ENCODE measurements at regions not wholly inside any gene's neighbourhood (a gene's known extent, or its start where the extent isn't known, plus 50 kb on each side); places are given as distances from the start of the nearest gene placed in this dataset.

DNA sequence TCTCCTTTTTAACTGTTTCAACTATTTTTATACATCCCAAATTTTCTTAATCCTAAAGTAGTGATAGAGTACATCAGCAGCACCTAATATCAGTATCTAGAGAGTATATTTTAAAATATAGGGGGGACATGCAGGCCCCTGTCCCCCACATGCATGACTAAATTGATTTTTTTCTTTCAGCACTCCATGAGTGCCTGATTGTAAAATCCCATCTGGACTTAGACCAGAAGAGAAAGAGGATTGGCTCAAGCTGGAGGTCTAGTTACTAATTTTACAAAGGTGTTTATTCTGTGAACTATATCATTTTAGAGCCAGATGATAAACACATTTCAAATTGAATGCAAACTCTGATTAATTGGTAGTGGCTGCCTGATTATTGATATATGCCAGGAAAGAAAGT lies 1533.9 kb upstream of the PABPC4L start:
- ATAC-seq (no peak), DNase-seq (no peak), FAIRE-seq (no peak)
- no peaks in the 10 kb centered on the region for H3K4me1 ChIP-seq
- H3K36me3 ChIP-seq: no peaks in the 10 kb centered on the region
- H3K9me3 ChIP-seq: no peaks in the 10 kb centered on the region
- intact Hi-C loops (cut with DNase I): no loop called here
- H3K27me3 ChIP-seq: no peaks in the 10 kb centered on the region
- no peak overlapping the region for H3K27ac ChIP-seq
- TF ChIP-seq, protein P1, sequence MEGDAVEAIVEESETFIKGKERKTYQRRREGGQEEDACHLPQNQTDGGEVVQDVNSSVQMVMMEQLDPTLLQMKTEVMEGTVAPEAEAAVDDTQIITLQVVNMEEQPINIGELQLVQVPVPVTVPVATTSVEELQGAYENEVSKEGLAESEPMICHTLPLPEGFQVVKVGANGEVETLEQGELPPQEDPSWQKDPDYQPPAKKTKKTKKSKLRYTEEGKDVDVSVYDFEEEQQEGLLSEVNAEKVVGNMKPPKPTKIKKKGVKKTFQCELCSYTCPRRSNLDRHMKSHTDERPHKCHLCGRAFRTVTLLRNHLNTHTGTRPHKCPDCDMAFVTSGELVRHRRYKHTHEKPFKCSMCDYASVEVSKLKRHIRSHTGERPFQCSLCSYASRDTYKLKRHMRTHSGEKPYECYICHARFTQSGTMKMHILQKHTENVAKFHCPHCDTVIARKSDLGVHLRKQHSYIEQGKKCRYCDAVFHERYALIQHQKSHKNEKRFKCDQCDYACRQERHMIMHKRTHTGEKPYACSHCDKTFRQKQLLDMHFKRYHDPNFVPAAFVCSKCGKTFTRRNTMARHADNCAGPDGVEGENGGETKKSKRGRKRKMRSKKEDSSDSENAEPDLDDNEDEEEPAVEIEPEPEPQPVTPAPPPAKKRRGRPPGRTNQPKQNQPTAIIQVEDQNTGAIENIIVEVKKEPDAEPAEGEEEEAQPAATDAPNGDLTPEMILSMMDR (IDR thresholded peaks at IDR 0.05): no peak
- no peak overlapping the region for H3K4me3 ChIP-seq

DNA sequence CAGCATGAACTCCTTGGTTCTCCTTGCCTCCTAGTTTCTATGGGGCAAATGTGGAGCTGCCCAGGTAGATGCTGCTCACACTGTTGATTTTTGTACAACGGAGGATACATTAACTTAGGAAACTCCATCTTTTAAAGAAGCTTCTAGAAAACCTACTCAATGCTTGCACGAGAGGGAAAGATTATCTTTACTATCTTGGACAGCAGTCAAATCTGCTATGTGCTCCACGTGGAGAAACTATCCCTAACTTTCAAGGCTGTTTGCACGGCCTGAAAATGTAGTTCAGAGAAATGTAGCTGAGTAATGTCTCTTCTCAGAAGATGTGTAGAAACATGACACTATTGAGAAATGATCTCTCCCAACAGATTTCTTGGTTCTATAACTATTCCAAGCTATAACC lies 1530.9 kb upstream of the PABPC4L start:
- DNase-seq (no peak), FAIRE-seq (no peak), ATAC-seq (no peak)
- intact Hi-C loops (cut with DNase I): no loop called here
- TF ChIP-seq, protein P1 (IDR thresholded peaks at IDR 0.05): no peak
- WGBS, 2 donors: 38 to 56% methylated on average over 4 of the region's 4 CpGs
- no peaks in the 10 kb centered on the region for H3K9me3 ChIP-seq
- H3K27ac ChIP-seq: no peak overlapping the region
- no peaks in the 10 kb centered on the region for H3K27me3 ChIP-seq
- no peaks in the 10 kb centered on the region for H3K36me3 ChIP-seq
- no peak overlapping the region for H3K4me3 ChIP-seq
- no peaks in the 10 kb centered on the region for H3K4me1 ChIP-seq

DNA sequence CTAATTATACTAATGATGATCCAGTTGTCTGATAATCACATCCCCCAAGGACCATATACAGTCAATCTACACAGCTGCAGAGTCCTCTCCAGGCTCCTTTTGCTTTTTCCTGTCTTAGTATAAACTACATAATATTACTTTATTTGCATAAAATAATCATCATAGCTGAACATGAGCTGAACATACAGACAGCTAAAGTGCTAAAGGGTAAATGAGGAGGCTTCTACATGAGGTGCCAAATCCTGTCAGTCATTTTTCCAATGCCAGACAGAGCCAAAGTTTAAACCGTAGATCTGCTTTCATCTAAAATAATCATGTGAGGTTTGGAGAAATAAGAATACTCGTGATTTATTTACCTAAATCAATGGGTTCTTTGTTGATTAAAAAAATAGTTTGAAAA lies 1530.1 kb upstream of the PABPC4L start:
- H3K4me3 ChIP-seq: no peak overlapping the region
- H3K36me3 ChIP-seq: no peaks in the 10 kb centered on the region
- no peak for FAIRE-seq
- H3K9me3 ChIP-seq: no peaks in the 10 kb centered on the region
- TF ChIP-seq, protein P1 (IDR thresholded peaks at IDR 0.05): no peak
- no peak for ATAC-seq
- no peak overlapping the region for H3K27ac ChIP-seq
- intact Hi-C loops (cut with DNase I): no loop called here
- 25 to 37% methylated on average over 2 of the region's 2 CpGs for WGBS, 2 donors
- H3K27me3 ChIP-seq: no peaks in the 10 kb centered on the region
- DNase-seq: no peak
- H3K4me1 ChIP-seq: no peaks in the 10 kb centered on the region

DNA sequence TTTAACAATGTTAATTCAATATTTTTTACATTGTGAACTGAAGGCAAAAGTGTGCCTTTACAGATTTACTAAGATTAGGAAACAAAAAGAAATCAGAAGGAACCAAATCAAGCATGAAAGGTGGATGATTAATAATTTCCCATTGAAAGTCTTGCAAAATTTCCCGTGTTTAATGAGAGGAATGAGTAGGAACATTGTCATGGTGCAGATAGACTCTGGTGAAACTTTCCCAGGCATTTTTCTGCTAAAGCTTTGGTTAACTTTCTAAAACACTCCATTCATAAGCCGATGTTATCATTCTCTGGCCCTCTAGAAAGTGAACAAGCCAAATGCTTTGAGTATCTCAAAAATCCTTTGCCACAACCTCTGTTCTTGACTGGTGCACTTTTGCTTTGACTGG lies 1522.8 kb upstream of the PABPC4L start:
- no peaks in the 10 kb centered on the region for H3K9me3 ChIP-seq
- no peaks in the 10 kb centered on the region for H3K36me3 ChIP-seq
- no peak for ATAC-seq
- H3K27me3 ChIP-seq: no peaks in the 10 kb centered on the region
- FAIRE-seq: no peak
- no peak overlapping the region for H3K27ac ChIP-seq
- H3K4me3 ChIP-seq: no peak overlapping the region
- TF ChIP-seq, protein P1 (IDR thresholded peaks at IDR 0.05): no peak
- 32 to 41% methylated on average over 2 of the region's 2 CpGs for WGBS, 2 donors
- no peak for DNase-seq
- H3K4me1 ChIP-seq: no peaks in the 10 kb centered on the region
- intact Hi-C loops (cut with DNase I): no loop called here

DNA sequence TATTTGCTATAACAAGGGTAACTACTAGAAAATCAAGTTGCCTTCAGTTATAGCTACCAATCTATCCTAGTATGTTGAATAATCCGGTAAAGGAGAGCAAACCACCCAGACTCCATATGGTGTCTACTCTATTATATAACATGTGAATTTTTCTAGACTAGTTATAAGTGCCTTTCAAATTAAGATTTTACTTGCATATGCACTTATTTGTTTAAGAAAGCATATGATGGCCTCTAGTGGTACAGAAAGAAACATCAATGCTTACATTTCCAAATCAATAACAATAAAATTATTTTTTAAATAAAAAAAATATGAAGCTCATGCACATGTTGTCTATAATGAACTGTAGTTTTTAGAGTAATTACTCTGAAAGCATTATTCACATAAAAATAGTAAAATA lies 1516.4 kb upstream of the PABPC4L start:
- intact Hi-C loops (cut with DNase I): no loop called here
- ATAC-seq (no peak), FAIRE-seq (no peak), DNase-seq (no peak)
- TF ChIP-seq, protein P1 (IDR thresholded peaks at IDR 0.05): no peak
- Histone ChIP-seq H3K36me3 (no peaks in the 10 kb centered on the region), H3K4me1 (no peaks in the 10 kb centered on the region), H3K27ac (no peak overlapping the region), H3K27me3 (no peaks in the 10 kb centered on the region), H3K9me3 (no peaks in the 10 kb centered on the region), H3K4me3 (no peak overlapping the region)
- WGBS, 2 donors: 74 to 85% methylated on average over 1 of the region's 1 CpG
